ENCODE measurements at regions not wholly inside any gene's neighbourhood (a gene's known extent, or its start where the extent isn't known, plus 50 kb on each side); places are given as distances from the start of the nearest gene placed in this dataset.

GRCh38 chr6:78153976-78154375, 501.1 kb downstream of the MEI4 start:
- Histone ChIP-seq H3K27ac (no peak overlapping the region), H3K79me2 (ENCODE audit: insufficient read depth, low read depth) (no peaks in the 10 kb centered on the region), H3K4me1 (ENCODE audit: low read depth, poor library complexity, severe bottlenecking) (no peaks in the 10 kb centered on the region), H3K36me3 (ENCODE audit: insufficient read depth) (no peaks in the 10 kb centered on the region), H2AFZ (ENCODE audit: low read depth) (no peak overlapping the region), H3K4me3 (IDR thresholded peaks at IDR 0.05; ENCODE audit: insufficient read depth, low read depth, low read length) (no peak overlapping the region), H3K27me3 (ENCODE audit: insufficient read depth, low read depth) (no peaks in the 10 kb centered on the region), H3K9ac (no peak overlapping the region), H4K20me1 (ENCODE audit: insufficient read depth) (no peaks in the 10 kb centered on the region), H3K4me2 (no peak overlapping the region)
- TF ChIP-seq, protein P1, sequence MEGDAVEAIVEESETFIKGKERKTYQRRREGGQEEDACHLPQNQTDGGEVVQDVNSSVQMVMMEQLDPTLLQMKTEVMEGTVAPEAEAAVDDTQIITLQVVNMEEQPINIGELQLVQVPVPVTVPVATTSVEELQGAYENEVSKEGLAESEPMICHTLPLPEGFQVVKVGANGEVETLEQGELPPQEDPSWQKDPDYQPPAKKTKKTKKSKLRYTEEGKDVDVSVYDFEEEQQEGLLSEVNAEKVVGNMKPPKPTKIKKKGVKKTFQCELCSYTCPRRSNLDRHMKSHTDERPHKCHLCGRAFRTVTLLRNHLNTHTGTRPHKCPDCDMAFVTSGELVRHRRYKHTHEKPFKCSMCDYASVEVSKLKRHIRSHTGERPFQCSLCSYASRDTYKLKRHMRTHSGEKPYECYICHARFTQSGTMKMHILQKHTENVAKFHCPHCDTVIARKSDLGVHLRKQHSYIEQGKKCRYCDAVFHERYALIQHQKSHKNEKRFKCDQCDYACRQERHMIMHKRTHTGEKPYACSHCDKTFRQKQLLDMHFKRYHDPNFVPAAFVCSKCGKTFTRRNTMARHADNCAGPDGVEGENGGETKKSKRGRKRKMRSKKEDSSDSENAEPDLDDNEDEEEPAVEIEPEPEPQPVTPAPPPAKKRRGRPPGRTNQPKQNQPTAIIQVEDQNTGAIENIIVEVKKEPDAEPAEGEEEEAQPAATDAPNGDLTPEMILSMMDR (conservative IDR thresholded peaks at IDR 0.05; ENCODE audit: low read depth, low read length), result no peak

DNA sequence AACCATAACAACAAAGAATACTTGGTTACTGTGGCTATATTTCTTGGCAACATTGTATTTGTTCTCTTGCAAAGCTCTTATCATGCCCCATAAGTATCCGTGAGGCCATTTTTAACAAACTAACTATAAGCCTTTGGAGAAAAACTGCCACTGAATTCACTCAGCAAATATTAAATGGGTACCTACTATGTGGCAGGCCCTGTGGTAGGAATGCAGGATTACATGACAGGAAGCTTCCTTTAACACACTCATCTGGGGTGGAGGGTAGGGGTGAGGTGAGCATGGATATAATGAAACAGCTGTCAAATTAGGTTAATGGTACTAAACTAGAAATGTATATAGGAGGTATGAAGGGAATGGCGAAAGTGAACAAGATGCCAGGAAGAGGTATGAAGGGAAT, 504.8 kb downstream of the MEI4 start:
- Histone ChIP-seq H3K27ac (no peak overlapping the region), H3K4me2 (no peak overlapping the region), H4K20me1 (ENCODE audit: insufficient read depth) (no peaks in the 10 kb centered on the region), H3K36me3 (ENCODE audit: insufficient read depth) (no peaks in the 10 kb centered on the region), H2AFZ (ENCODE audit: low read depth) (no peak overlapping the region), H3K4me3 (IDR thresholded peaks at IDR 0.05; ENCODE audit: insufficient read depth, low read depth, low read length) (no peak overlapping the region), H3K9ac (no peak overlapping the region), H3K4me1 (ENCODE audit: low read depth, poor library complexity, severe bottlenecking) (no peaks in the 10 kb centered on the region), H3K79me2 (ENCODE audit: insufficient read depth, low read depth) (no peaks in the 10 kb centered on the region), H3K27me3 (ENCODE audit: insufficient read depth, low read depth) (no peaks in the 10 kb centered on the region)
- TF ChIP-seq, protein P1 (conservative IDR thresholded peaks at IDR 0.05; ENCODE audit: low read depth, low read length), result no peak

DNA sequence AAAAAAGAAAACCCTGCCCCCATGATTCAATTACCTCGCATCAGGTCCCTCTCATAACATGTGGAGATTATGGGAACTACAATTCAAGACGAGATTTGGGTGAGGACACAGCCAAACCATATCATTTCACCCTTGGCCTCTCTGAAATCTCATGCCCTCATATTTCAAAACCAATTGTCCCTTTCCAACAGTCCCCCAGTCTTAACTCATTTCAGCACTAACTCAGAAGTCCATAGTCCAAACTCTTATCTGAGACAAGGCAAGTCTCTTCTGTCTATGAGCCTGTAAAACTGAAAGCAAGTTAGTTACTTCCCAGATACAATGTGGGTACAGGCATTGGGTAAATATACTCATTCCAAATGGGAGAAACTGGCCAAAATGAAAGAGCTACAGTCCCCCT, 536.1 kb downstream of the MEI4 start:
- H2AFZ ChIP-seq (ENCODE audit: low read depth), result no peak overlapping the region
- H3K4me2 ChIP-seq, result no peak overlapping the region
- no peaks in the 10 kb centered on the region for H3K27me3 ChIP-seq (ENCODE audit: insufficient read depth, low read depth)
- TF ChIP-seq, protein P1 (conservative IDR thresholded peaks at IDR 0.05; ENCODE audit: low read depth, low read length), result no peak
- no peaks in the 10 kb centered on the region for H3K4me1 ChIP-seq (ENCODE audit: low read depth, poor library complexity, severe bottlenecking)
- no peaks in the 10 kb centered on the region for H3K79me2 ChIP-seq (ENCODE audit: insufficient read depth, low read depth)
- H3K9ac ChIP-seq, result no peak overlapping the region
- no peaks in the 10 kb centered on the region for H4K20me1 ChIP-seq (ENCODE audit: insufficient read depth)
- H3K27ac ChIP-seq, result no peak overlapping the region
- no peaks in the 10 kb centered on the region for H3K36me3 ChIP-seq (ENCODE audit: insufficient read depth)
- H3K4me3 ChIP-seq (IDR thresholded peaks at IDR 0.05; ENCODE audit: insufficient read depth, low read depth, low read length), result no peak overlapping the region

- H3K27ac ChIP-seq, result no peak overlapping the region
- H2AFZ ChIP-seq (ENCODE audit: low read depth), result no peak overlapping the region
- TF ChIP-seq, protein P1 (conservative IDR thresholded peaks at IDR 0.05; ENCODE audit: low read depth, low read length), result no peak
- no peak overlapping the region for H3K4me2 ChIP-seq
- H3K4me1 ChIP-seq (ENCODE audit: low read depth, poor library complexity, severe bottlenecking), result no peaks in the 10 kb centered on the region
- no peak overlapping the region for H3K9ac ChIP-seq
- no peaks in the 10 kb centered on the region for H3K36me3 ChIP-seq (ENCODE audit: insufficient read depth)
- H3K4me3 ChIP-seq (IDR thresholded peaks at IDR 0.05; ENCODE audit: insufficient read depth, low read depth, low read length), result no peak overlapping the region
- H4K20me1 ChIP-seq (ENCODE audit: insufficient read depth), result no peaks in the 10 kb centered on the region
- no peaks in the 10 kb centered on the region for H3K27me3 ChIP-seq (ENCODE audit: insufficient read depth, low read depth)
- H3K79me2 ChIP-seq (ENCODE audit: insufficient read depth, low read depth), result no peaks in the 10 kb centered on the region
Measured at GRCh38 chr6:78192057-78192456, 539.2 kb downstream of the MEI4 start.

Data from KMS-11 (cell line).